HG03103 (cell line): ENCODE measurements at regions not wholly inside any gene's neighbourhood (a gene's known extent, or its start where the extent isn't known, plus 50 kb on each side); places are given as distances from the start of the nearest gene placed in this dataset.
"Not testable (repeated sequence)": the region's sequence is repeated elsewhere in the genome, so short reads cannot be mapped to it uniquely, and the experiment has no call there.

ENCODE experiments used
- ATAC-seq: cut with Tn5 transposase; IDR thresholded peaks from one replicate; pipeline ENCODE4 v1.9.1; 2021; ENCODE audit warnings: low read depth; ENCODE audit not compliant: unreplicated experiment

- ATAC-seq = peak; percentile 68
These were observed 157.4 kb upstream of the FOXG1 start for GRCh38 chr14:28608851-28609828.

GRCh38 chr14:28612414-28612813 is 154.2 kb upstream of the FOXG1 start:
- no peak for ATAC-seq

- no peak for ATAC-seq
These were observed 153.1 kb upstream of the FOXG1 start for GRCh38 chr14:28613532-28613931.

GRCh38 chr14:28626780-28627179 is 139.8 kb upstream of the FOXG1 start:
- ATAC-seq = no peak

- ATAC-seq = no peak
These were observed 137.1 kb upstream of the FOXG1 start for GRCh38 chr14:28629328-28630004.

- ATAC-seq = no peak
These were observed 136.5 kb upstream of the FOXG1 start for GRCh38 chr14:28630100-28630499.

GRCh38 chr14:28635387-28635786 is 131.2 kb upstream of the FOXG1 start:
- no peak for ATAC-seq

- ATAC-seq = not testable (repeated sequence)
These were observed 130.8 kb upstream of the FOXG1 start for GRCh38 chr14:28635816-28636215.

- not testable (repeated sequence) for ATAC-seq
These were observed 125.4 kb upstream of the FOXG1 start for GRCh38 chr14:28641189-28641588.

GRCh38 chr14:28651148-28651547 is 115.4 kb upstream of the FOXG1 start:
- ATAC-seq = no peak

GRCh38 chr14:28652782-28653181 is 113.8 kb upstream of the FOXG1 start:
- no peak for ATAC-seq

GRCh38 chr14:28653521-28653920 is 113.1 kb upstream of the FOXG1 start:
- ATAC-seq = no peak

GRCh38 chr14:28656704-28657255 is 109.8 kb upstream of the FOXG1 start:
- ATAC-seq = no peak

GRCh38 chr14:28661171-28661772 is 105.3 kb upstream of the FOXG1 start:
- ATAC-seq = no peak

GRCh38 chr14:28666961-28667360 is 99.6 kb upstream of the FOXG1 start:
- no peak for ATAC-seq

GRCh38 chr14:28671425-28671824 is 95.2 kb upstream of the FOXG1 start:
- no peak for ATAC-seq

- ATAC-seq = no peak
These were observed 93.5 kb upstream of the FOXG1 start for GRCh38 chr14:28673056-28673455.

GRCh38 chr14:28676479-28676878 is 90.1 kb upstream of the FOXG1 start:
- no peak for ATAC-seq

- ATAC-seq = no peak
These were observed 89.2 kb upstream of the FOXG1 start for GRCh38 chr14:28677381-28677780.

- ATAC-seq = no peak
These were observed 87.7 kb upstream of the FOXG1 start for GRCh38 chr14:28678887-28679286.

- no peak for ATAC-seq
These were observed 84.9 kb upstream of the FOXG1 start for GRCh38 chr14:28681681-28682080.
